ENCODE measurements at regions not wholly inside any gene's neighbourhood (a gene's known extent, or its start where the extent isn't known, plus 50 kb on each side); places are given as distances from the start of the nearest gene placed in this dataset.

DNA sequence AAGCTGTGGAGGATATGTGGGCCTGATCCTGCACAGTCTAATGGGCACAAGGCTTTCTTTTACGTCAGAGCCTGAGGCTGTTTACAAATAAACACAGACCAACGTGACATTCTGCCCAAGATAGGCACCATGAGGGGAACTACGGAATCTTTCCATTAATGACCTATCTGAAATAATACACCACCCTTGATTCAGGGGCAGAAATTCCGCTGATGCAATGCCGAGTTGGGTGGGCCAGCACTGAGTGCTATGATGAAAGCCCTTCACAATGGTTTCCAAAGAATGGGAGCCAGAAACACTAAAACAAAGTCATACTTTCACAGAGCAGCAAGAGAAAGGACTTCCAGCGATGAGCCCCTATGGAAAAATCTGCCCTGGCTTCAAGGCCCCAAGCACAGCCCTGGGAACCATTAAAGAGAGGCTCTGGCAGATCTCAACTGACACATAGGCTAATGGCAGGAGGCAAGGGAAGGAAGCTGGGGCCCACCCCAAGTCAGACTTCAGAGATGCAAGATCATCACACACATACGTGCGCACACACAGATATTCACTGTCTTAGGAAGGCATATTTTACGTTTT, 72.2 kb upstream of the DLX6 start:
- TF ChIP-seq, protein P1, sequence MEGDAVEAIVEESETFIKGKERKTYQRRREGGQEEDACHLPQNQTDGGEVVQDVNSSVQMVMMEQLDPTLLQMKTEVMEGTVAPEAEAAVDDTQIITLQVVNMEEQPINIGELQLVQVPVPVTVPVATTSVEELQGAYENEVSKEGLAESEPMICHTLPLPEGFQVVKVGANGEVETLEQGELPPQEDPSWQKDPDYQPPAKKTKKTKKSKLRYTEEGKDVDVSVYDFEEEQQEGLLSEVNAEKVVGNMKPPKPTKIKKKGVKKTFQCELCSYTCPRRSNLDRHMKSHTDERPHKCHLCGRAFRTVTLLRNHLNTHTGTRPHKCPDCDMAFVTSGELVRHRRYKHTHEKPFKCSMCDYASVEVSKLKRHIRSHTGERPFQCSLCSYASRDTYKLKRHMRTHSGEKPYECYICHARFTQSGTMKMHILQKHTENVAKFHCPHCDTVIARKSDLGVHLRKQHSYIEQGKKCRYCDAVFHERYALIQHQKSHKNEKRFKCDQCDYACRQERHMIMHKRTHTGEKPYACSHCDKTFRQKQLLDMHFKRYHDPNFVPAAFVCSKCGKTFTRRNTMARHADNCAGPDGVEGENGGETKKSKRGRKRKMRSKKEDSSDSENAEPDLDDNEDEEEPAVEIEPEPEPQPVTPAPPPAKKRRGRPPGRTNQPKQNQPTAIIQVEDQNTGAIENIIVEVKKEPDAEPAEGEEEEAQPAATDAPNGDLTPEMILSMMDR (IDR thresholded peaks at IDR 0.05; ENCODE audit: low read depth, low read length, missing control alignments) = no peak
- DNase-seq (ENCODE audit: low read depth) = no peak
- H3K4me3 ChIP-seq (ENCODE audit: low read depth, low read length) = no peak overlapping the region

DNA sequence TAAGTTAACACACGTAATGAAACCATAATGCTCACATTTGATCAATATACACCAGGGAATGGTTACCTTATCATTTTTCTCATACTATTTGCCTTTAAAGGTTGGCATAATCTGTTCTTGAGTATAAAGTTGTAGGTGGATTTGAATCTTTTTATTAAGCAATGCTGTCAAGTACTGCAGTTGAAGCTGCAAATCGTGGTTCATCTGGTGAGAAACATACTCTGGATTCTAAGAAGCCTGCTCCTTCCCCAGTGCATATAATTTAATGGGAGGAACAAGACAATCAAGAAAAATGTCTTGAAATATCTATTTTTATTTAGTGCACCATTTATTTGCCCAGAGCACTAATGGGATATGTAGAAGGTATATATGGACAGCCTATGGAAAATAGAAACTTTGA, 68.7 kb upstream of the DLX6 start:
- DNase-seq (ENCODE audit: low read depth) = no peak
- H3K4me3 ChIP-seq (ENCODE audit: low read depth, low read length) = no peak overlapping the region
- TF ChIP-seq, protein P1 (IDR thresholded peaks at IDR 0.05; ENCODE audit: low read depth, low read length, missing control alignments) = no peak

DNA sequence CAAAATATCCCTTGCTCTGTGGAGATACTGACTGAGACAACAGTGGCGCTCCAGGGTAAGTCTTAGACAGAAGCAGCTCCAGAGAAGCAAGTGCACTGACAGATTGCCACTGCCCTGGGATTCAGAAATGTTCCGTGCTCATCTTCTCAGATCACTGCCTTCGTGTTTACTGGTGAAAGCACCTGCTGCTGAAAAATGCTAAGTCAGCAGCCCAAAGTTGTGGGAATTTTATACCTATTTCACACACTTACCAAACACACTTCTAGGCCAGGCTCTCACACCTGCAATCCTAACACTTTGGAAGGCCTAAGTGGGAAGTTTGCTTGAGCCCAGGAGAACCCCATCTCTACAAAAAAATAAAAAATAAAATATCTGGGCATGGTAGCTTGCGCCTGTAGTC, 63.2 kb upstream of the DLX6 start:
- TF ChIP-seq, protein P1 (IDR thresholded peaks at IDR 0.05; ENCODE audit: low read depth, low read length, missing control alignments) = no peak
- no peak for DNase-seq (ENCODE audit: low read depth)
- no peak overlapping the region for H3K4me3 ChIP-seq (ENCODE audit: low read depth, low read length)

DNA sequence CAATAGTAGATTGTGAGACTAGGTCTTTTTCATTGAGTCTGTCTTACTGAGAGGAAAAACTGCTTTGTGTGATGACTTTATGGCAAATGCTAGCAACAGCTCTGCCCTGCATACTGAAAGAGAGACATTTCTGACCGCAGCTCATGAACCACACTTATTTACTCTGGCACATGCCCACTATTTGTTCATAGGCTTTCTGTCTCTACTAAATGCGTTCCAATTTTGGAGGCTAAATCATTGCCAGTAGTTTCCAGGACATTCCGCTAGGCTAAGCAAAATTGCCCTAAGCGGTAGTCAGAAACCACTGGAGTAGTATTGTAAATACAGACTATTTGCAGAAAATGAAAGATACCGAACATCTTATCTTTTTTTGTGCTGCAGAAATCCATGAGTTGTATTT, 55.6 kb upstream of the DLX6 start:
- no peak overlapping the region for H3K4me3 ChIP-seq (ENCODE audit: low read depth, low read length)
- TF ChIP-seq, protein P1 (IDR thresholded peaks at IDR 0.05; ENCODE audit: low read depth, low read length, missing control alignments) = no peak
- no peak for DNase-seq (ENCODE audit: low read depth)

DNA sequence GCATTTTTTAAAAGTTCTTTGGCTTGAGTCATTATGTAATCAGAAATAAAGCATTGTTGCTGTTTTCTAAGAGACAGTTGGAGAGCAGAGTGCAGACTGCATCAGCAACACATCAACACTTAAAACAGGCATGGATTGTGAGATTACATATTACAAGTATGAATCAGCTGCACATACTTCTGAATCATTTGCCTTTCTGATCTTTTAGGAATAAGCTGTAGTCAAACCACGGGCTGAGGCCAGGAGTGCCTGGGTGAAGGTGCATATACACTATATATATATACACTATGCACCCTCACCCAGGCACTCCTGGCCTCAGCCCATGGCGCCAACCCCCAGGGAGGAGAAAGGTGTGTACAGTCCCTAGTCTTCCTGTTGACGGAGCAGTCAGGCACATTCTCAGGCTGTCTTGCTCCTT, 52.4 kb upstream of the DLX6 start:
- H3K4me3 ChIP-seq (ENCODE audit: low read depth, low read length) = no peak overlapping the region
- DNase-seq (ENCODE audit: low read depth) = no peak
- TF ChIP-seq, protein P1 (IDR thresholded peaks at IDR 0.05; ENCODE audit: low read depth, low read length, missing control alignments) = no peak

DNA sequence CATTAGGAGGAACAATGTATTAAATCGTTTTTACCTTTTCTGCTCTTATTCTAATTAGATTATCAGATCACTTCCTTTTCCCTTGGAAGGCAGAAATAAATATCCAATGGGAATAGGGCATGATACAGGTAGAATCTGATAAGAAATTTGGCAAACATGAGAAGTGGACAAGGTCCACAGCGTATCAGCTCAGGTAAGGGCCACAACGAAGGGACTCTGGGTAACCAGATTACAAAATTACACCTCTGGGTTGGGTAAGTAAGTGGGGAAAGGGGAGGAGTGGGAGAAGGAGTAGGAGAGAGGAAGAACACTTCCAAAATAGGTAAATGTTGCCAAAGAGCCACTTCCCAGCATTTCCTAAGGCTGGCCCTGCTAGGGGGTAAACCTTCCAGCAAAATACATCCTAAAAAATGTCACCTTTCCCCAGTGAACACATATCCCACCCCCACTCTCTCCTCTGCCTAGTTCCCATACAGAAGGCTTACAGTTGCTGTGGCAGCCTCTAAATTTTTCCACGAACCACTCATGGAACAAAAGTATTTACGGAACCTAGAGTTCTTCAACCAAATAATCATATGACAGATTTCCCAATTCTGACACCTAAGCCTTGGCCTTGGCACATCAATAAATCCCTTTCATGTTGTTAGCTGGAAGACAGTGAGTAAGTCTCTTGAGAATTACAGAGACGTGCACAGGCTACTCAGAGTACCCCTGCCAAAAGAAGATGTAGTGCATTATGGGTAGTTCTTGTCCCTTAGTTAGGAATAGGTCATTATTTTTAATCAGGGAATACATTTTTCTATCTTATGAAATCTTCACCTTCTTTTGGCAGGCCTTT, 51.5 kb upstream of the DLX6 start:
- no peak for DNase-seq (ENCODE audit: low read depth)
- TF ChIP-seq, protein P1 (IDR thresholded peaks at IDR 0.05; ENCODE audit: low read depth, low read length, missing control alignments) = no peak
- H3K4me3 ChIP-seq (ENCODE audit: low read depth, low read length) = no peak overlapping the region
